Islet precursor cell (in vitro differentiated cells): ENCODE measurements at regions not wholly inside any gene's neighbourhood (a gene's known extent, or its start where the extent isn't known, plus 50 kb on each side); places are given as distances from the start of the nearest gene placed in this dataset.
"Not testable (repeated sequence)": the region's sequence is repeated elsewhere in the genome, so short reads cannot be mapped to it uniquely, and the experiment has no call there.

Source experiments
- DNase-seq: peaks from one replicate; pipeline ENCODE4 v3.0.0-alpha.2; 2018

GRCh38 chr15:38746211-38746610 lies 181.6 kb upstream of the RASGRP1 start:
- no peak for DNase-seq

- no peak for DNase-seq
Measured at GRCh38 chr15:38748710-38749109, 184.1 kb upstream of the RASGRP1 start.

- DNase-seq, result no peak
Measured at GRCh38 chr15:38750786-38751185, 186.2 kb upstream of the RASGRP1 start.

GRCh38 chr15:38755718-38756117 lies 191.1 kb upstream of the RASGRP1 start:
- DNase-seq, result no peak

GRCh38 chr15:38756441-38756840 lies 191.8 kb upstream of the RASGRP1 start:
- DNase-seq, result no peak

GRCh38 chr15:38758043-38758442 lies 193.4 kb upstream of the RASGRP1 start:
- DNase-seq, result no peak

GRCh38 chr15:38761681-38762080 lies 197.1 kb upstream of the RASGRP1 start:
- no peak for DNase-seq

- DNase-seq, result peak; percentile 62
Measured at GRCh38 chr15:38768970-38769369, 204.4 kb upstream of the RASGRP1 start.

- no peak for DNase-seq
Measured at GRCh38 chr15:38769492-38769891, 204.9 kb upstream of the RASGRP1 start.

- DNase-seq, result not testable (repeated sequence)
Measured at GRCh38 chr15:38774076-38774475, 209.5 kb upstream of the RASGRP1 start.

GRCh38 chr15:38781196-38781595 lies 216.6 kb upstream of the RASGRP1 start:
- no peak for DNase-seq

- no peak for DNase-seq
Measured at GRCh38 chr15:38782156-38782555, 217.5 kb upstream of the RASGRP1 start.

GRCh38 chr15:38788918-38789317 lies 224.3 kb upstream of the RASGRP1 start:
- DNase-seq, result no peak

- no peak for DNase-seq
Measured at GRCh38 chr15:38789566-38789965, 225.0 kb upstream of the RASGRP1 start.

GRCh38 chr15:38793206-38793810 lies 228.7 kb upstream of the RASGRP1 start:
- no peak for DNase-seq

- DNase-seq, result no peak
Measured at GRCh38 chr15:38795471-38796245, 231.0 kb upstream of the RASGRP1 start.

- DNase-seq, result no peak
Measured at GRCh38 chr15:38796589-38796988, 232.0 kb upstream of the RASGRP1 start.

GRCh38 chr15:38797506-38797905 lies 232.9 kb upstream of the RASGRP1 start:
- not testable (repeated sequence) for DNase-seq

GRCh38 chr15:38799202-38799601 lies 234.6 kb upstream of the RASGRP1 start:
- DNase-seq, result not testable (repeated sequence)

GRCh38 chr15:38809621-38810020 lies 245.0 kb upstream of the RASGRP1 start:
- DNase-seq, result no peak

GRCh38 chr15:38810686-38811085 lies 246.1 kb upstream of the RASGRP1 start:
- no peak for DNase-seq

- not testable (repeated sequence) for DNase-seq
Measured at GRCh38 chr15:38814254-38814653, 249.6 kb upstream of the RASGRP1 start.

- no peak for DNase-seq
Measured at GRCh38 chr15:38814891-38815290, 250.3 kb upstream of the RASGRP1 start.

GRCh38 chr15:38817427-38818156 lies 253.0 kb upstream of the RASGRP1 start:
- DNase-seq, result peak; percentile 92
